GM19438 (cell line): ENCODE measurements at regions not wholly inside any gene's neighbourhood (a gene's known extent, or its start where the extent isn't known, plus 50 kb on each side); places are given as distances from the start of the nearest gene placed in this dataset.
"Not testable (repeated sequence)": the region's sequence is repeated elsewhere in the genome, so short reads cannot be mapped to it uniquely, and the experiment has no call there.

ENCODE experiments used
- ATAC-seq: cut with Tn5 transposase; IDR thresholded peaks from one replicate; pipeline ENCODE4 v1.9.1; 2021; ENCODE audit warnings: low read depth; ENCODE audit not compliant: unreplicated experiment

- ATAC-seq = no peak
Observed at GRCh38 chr9:111094958-111095357, 56.7 kb upstream of the LPAR1 start.

GRCh38 chr9:111094433-111094924 is 56.2 kb upstream of the LPAR1 start:
- ATAC-seq = no peak

- not testable (repeated sequence) for ATAC-seq
Observed at GRCh38 chr9:111092167-111092566, 53.9 kb upstream of the LPAR1 start.
